ENCODE measurements at regions not wholly inside any gene's neighbourhood (a gene's known extent, or its start where the extent isn't known, plus 50 kb on each side); places are given as distances from the start of the nearest gene placed in this dataset.

DNA sequence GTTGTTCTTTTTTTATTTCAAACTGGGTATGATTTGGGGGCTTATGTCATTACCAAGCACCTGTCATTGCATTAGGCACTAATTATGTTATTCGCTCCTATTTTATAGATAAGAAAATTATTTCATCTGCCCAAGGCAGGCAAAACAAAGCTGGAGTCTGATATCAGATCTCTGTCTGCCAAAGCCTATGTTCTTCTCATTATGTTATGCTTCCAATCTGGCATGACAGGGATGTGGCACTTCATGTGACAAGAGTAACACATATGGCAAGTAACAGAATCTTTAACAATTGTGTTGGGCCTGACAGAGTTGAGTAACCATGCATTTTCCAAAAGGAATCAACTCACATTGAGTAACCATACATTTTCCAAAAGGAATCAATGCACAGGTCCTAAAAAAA, 61.2 kb upstream of the TOM1L1 start:
- Histone ChIP-seq H3K23ac (ENCODE audit: insufficient read length) (no peak overlapping the region), H4K20me1 (replicated peaks in 1 of 2; ENCODE audit: control insufficient read depth in 1 of 2, insufficient read depth in 2 of 2, low read length in 2 of 2) (no peaks in the 10 kb centered on the region), H3K79me1 (ENCODE audit: low read depth, low read length) (no peaks in the 10 kb centered on the region), H2BK12ac (ENCODE audit: low read depth, low read length) (no peak overlapping the region), H3K9me3 (ENCODE audit: insufficient read depth in 2 of 2, low read depth in 1 of 2, low read length in 1 of 2) (no peaks in the 10 kb centered on the region), H3K27ac (ENCODE audit: low read depth, low read length) (no peak overlapping the region), H2BK15ac (ENCODE audit: low read length) (no peak overlapping the region), H3K4me3 (ENCODE audit: extremely low read depth in 1 of 4, insufficient read depth in 2 of 4, low read depth in 3 of 4, low read length in 4 of 4) (no peak overlapping the region), H4K8ac (ENCODE audit: extremely low read depth, insufficient read depth, low read length) (no peak overlapping the region), H3K36me3 (ENCODE audit: control insufficient read depth in 2 of 4, insufficient read depth in 4 of 4, low read length in 3 of 4) (no peaks in the 10 kb centered on the region), H3K4me1 (replicated peaks in 1 of 4; ENCODE audit: control insufficient read depth in 3 of 4, insufficient read depth in 4 of 4, low read length in 3 of 4) (no peaks in the 10 kb centered on the region), H2AK5ac (ENCODE audit: low read depth, low read length) (no peak overlapping the region), H2BK120ac (replicated peaks; ENCODE audit: low read depth, low read length) (no peak overlapping the region), H4K91ac (replicated peaks; ENCODE audit: insufficient read length, low read length) (no peak overlapping the region), H2AFZ (ENCODE audit: low read length) (no peak overlapping the region), H3K9ac (replicated peaks in 1 of 4; ENCODE audit: extremely low read depth in 1 of 4, low read depth in 3 of 4, low read length in 3 of 4) (no peak overlapping the region), H3K56ac (replicated peaks; ENCODE audit: insufficient read length, low read depth, low read length) (no peak overlapping the region), H3K4ac (replicated peaks; ENCODE audit: insufficient read length, low read depth, low read length) (no peak overlapping the region), H2BK5ac (ENCODE audit: low read depth, low read length) (no peak overlapping the region), H3K27me3 (replicated peaks in 1 of 4; ENCODE audit: control insufficient read depth in 3 of 4, extremely low read depth in 1 of 4, insufficient read depth in 3 of 4, low read length in 3 of 4) (no peaks in the 10 kb centered on the region), H2BK20ac (ENCODE audit: low read length) (no peak overlapping the region), H3K4me2 (ENCODE audit: insufficient read depth in 1 of 2, low read depth in 2 of 2, low read length in 2 of 2) (no peak overlapping the region), H3K23me2 (ENCODE audit: low read depth, low read length) (no peaks in the 10 kb centered on the region), H3K18ac (ENCODE audit: extremely low read depth, low read length) (no peak overlapping the region), H4K5ac (ENCODE audit: insufficient read length, low read depth, low read length) (no peak overlapping the region), H3K14ac (ENCODE audit: insufficient read length) (no peak overlapping the region), H3K79me2 (ENCODE audit: control insufficient read depth in 1 of 2, insufficient read depth in 2 of 2, low read length in 2 of 2) (no peaks in the 10 kb centered on the region)
- ChIA-PET CTCF (ENCODE audit: partially characterized antibody) (no interaction called here), POLR2A (ENCODE audit: partially characterized antibody) (no interaction called here)
- FAIRE-seq (no peak), DNase-seq (ENCODE audit: low read depth in 1 of 2, low spot score in 2 of 2) (no peak)
- 89% methylated on average over 1 of the region's 1 CpG; no CpG with 5 or more reads in 1 of the 2 experiments for WGBS, 2 experiments (ENCODE audit: extremely low coverage in 1 of 2, insufficient coverage in 1 of 2, insufficient read length in 1 of 2, insufficient replicate concordance in 2 of 2, low coverage in 1 of 2, low lambda C conversion rate in 2 of 2, missing lambda C conversion rate in 1 of 2)
- TF ChIP-seq RAD21 (IDR thresholded peaks at IDR 0.05 in 1 of 2, conservative IDR thresholded peaks at IDR 0.05 in 1 of 2; ENCODE audit: low read depth in 2 of 2, low read length in 2 of 2) (no peak), SP2 (IDR thresholded peaks at IDR 0.05; ENCODE audit: low read length) (no peak), BACH1 (IDR thresholded peaks at IDR 0.05; ENCODE audit: low read length) (no peak), JUN (IDR thresholded peaks at IDR 0.05; ENCODE audit: low read depth, low read length) (no peak), CBX8 (IDR thresholded peaks at IDR 0.05; ENCODE audit: borderline replicate concordance, low read depth, low read length) (no peak), POU5F1 (IDR thresholded peaks at IDR 0.05; ENCODE audit: low read depth, low read length) (no peak), BCL11A (IDR thresholded peaks at IDR 0.05; ENCODE audit: low read depth in 2 of 2, low read length in 2 of 2) (no peak), GABPA (IDR thresholded peaks at IDR 0.05; ENCODE audit: borderline replicate concordance, insufficient read depth, low read length) (no peak), TAF1 (IDR thresholded peaks at IDR 0.05; ENCODE audit: low read depth, low read length) (no peak), FOSL1 (IDR thresholded peaks at IDR 0.05; ENCODE audit: insufficient read depth, low read depth, low read length) (no peak), TCF12 (IDR thresholded peaks at IDR 0.05; ENCODE audit: low read depth, low read length) (no peak), TAF7 (optimal IDR thresholded peaks at IDR 0.05; ENCODE audit: borderline replicate concordance, low read depth, low read length) (no peak), KDM5A (IDR thresholded peaks at IDR 0.05; ENCODE audit: low read length) (no peak), GTF2F1 (IDR thresholded peaks at IDR 0.05; ENCODE audit: borderline replicate concordance, low read depth, low read length) (no peak)
